ENCODE measurements at regions not wholly inside any gene's neighbourhood (a gene's known extent, or its start where the extent isn't known, plus 50 kb on each side); places are given as distances from the start of the nearest gene placed in this dataset.

GRCh38 chr2:185044323-185044874, 446.1 kb downstream of the ZNF804A start:
- TF ChIP-seq EZH2 (IDR thresholded peaks at IDR 0.05; ENCODE audit: borderline replicate concordance, low read depth, low read length, severe bottlenecking): no peak
- no peak for TF ChIP-seq POLR2A (IDR thresholded peaks at IDR 0.05; ENCODE audit: low read depth, low read length)
- no peak for TF ChIP-seq MYC (IDR thresholded peaks at IDR 0.05; ENCODE audit: low read depth, low read length)

Measured in endothelial cell of umbilical vein (primary cell).